Endothelial cell (in vitro differentiated cells): ENCODE measurements at regions not wholly inside any gene's neighbourhood (a gene's known extent, or its start where the extent isn't known, plus 50 kb on each side); places are given as distances from the start of the nearest gene placed in this dataset.

Experiments used
- DNase-seq: peaks from one replicate; pipeline ENCODE4 v3.0.0; 2021; ENCODE audit warnings: low spot score
- H3K27ac Mint-ChIP-seq: one replicate; pipeline ENCODE4 v1.8.0; 2021; ENCODE audit warnings: mixed read lengths, inconsistent platforms; ENCODE audit not compliant: unreplicated experiment
- H3K27me3 Mint-ChIP-seq: one replicate; pipeline ENCODE4 v1.8.0; 2021; ENCODE audit warnings: mild to moderate bottlenecking, moderate library complexity, mixed read lengths, inconsistent platforms; ENCODE audit not compliant: unreplicated experiment
- H3K36me3 Mint-ChIP-seq: one replicate; pipeline ENCODE4 v1.8.0; 2021; ENCODE audit warnings: mild to moderate bottlenecking, low read depth, mixed read lengths, inconsistent platforms; ENCODE audit not compliant: unreplicated experiment
- H3K4me1 Mint-ChIP-seq: one replicate; pipeline ENCODE4 v1.8.0; 2021; ENCODE audit warnings: mild to moderate bottlenecking, mixed read lengths, inconsistent platforms; ENCODE audit not compliant: unreplicated experiment
- H3K4me3 Mint-ChIP-seq: one replicate; pipeline ENCODE4 v1.8.0; 2021; ENCODE audit warnings: mild to moderate bottlenecking, mixed read lengths, inconsistent platforms; ENCODE audit not compliant: unreplicated experiment
- H3K9me3 Mint-ChIP-seq: one replicate; pipeline ENCODE4 v1.8.0; 2021; ENCODE audit warnings: mixed read lengths, inconsistent platforms; ENCODE audit not compliant: unreplicated experiment
- TF ChIP-seq, protein P1 (sequence below): fragments of 200-600 bp; sonication (generic); IDR thresholded peaks from one replicate; pipeline ENCODE4 v1.5.0; 2021; ENCODE audit warnings: antibody characterized with exemption; ENCODE audit not compliant: unreplicated experiment

DNA sequence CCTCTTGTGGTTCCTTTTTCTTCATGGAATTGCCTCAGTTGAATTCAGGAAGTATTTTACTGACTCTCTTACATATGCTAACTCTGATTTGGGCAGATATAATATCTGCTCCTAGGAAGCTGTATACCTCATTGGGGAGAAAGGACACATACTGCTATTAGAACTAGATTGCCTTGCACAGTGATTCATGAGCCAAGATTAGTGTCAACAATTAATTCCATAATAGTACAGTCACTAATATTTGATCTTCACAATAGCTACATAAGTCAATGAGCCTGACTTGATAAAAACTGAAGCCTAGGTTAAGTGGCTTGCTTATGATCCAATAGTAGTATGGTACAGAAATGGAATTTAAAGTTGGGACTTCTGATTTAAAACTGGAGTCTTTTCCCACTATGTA lies 127.6 kb downstream of the ETAA1 start:
- Mint-ChIP-seq H3K4me1 (no peaks in the 10 kb centered on the region), H3K36me3 (peaks cover 4% of the 10 kb centered on the region), H3K9me3 (no peaks in the 10 kb centered on the region), H3K27me3 (no peaks in the 10 kb centered on the region), H3K27ac (no peak overlapping the region), H3K4me3 (no peak overlapping the region)
- TF ChIP-seq, protein P1, sequence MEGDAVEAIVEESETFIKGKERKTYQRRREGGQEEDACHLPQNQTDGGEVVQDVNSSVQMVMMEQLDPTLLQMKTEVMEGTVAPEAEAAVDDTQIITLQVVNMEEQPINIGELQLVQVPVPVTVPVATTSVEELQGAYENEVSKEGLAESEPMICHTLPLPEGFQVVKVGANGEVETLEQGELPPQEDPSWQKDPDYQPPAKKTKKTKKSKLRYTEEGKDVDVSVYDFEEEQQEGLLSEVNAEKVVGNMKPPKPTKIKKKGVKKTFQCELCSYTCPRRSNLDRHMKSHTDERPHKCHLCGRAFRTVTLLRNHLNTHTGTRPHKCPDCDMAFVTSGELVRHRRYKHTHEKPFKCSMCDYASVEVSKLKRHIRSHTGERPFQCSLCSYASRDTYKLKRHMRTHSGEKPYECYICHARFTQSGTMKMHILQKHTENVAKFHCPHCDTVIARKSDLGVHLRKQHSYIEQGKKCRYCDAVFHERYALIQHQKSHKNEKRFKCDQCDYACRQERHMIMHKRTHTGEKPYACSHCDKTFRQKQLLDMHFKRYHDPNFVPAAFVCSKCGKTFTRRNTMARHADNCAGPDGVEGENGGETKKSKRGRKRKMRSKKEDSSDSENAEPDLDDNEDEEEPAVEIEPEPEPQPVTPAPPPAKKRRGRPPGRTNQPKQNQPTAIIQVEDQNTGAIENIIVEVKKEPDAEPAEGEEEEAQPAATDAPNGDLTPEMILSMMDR = no peak
- no peak for DNase-seq

- TF ChIP-seq, protein P1 = no peak
- Mint-ChIP-seq H3K9me3 (no peaks in the 10 kb centered on the region), H3K4me1 (no peaks in the 10 kb centered on the region), H3K36me3 (peaks cover 4% of the 10 kb centered on the region), H3K27me3 (no peaks in the 10 kb centered on the region), H3K4me3 (no peak overlapping the region), H3K27ac (no peak overlapping the region)
- no peak for DNase-seq
Observed at GRCh38 chr2:67526283-67526682, 129.2 kb downstream of the ETAA1 start.

DNA sequence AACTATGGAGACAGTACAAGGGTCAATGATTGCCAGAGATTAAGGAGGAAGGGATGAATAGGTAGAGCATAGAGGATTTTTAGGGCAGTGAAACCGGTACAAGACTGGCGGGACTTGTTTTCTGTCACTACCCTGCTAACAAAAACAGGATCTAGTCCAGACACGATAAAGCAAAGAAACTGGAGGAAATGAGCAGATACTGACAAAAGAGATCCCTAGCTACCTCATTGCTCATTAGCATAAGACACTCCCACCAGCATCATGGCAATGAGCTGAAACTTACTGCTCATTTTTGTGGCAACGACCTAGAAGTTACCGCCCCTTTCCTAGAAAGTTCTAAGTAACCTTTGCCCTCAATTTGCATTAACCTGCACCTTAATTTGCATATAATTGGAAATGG lies 131.2 kb downstream of the ETAA1 start:
- Mint-ChIP-seq H3K9me3 (no peaks in the 10 kb centered on the region), H3K4me1 (no peaks in the 10 kb centered on the region), H3K27me3 (peaks cover 2% of the 10 kb centered on the region), H3K27ac (no peak overlapping the region), H3K4me3 (no peak overlapping the region), H3K36me3 (peaks cover 4% of the 10 kb centered on the region)
- DNase-seq = no peak
- TF ChIP-seq, protein P1 = no peak

- Mint-ChIP-seq H3K4me3 (no peak overlapping the region), H3K4me1 (no peaks in the 10 kb centered on the region), H3K36me3 (peaks cover 4% of the 10 kb centered on the region), H3K9me3 (no peaks in the 10 kb centered on the region), H3K27ac (no peak overlapping the region), H3K27me3 (peaks cover 2% of the 10 kb centered on the region)
- TF ChIP-seq, protein P1 = no peak
- DNase-seq = no peak
Observed at GRCh38 chr2:67532387-67532786, 135.3 kb downstream of the ETAA1 start.

GRCh38 chr2:67534745-67535144 lies 137.6 kb downstream of the ETAA1 start:
- Mint-ChIP-seq H3K9me3 (peaks cover 7% of the 10 kb centered on the region), H3K27ac (no peak overlapping the region), H3K4me1 (no peaks in the 10 kb centered on the region), H3K27me3 (peaks cover 2% of the 10 kb centered on the region), H3K36me3 (peaks cover 5% of the 10 kb centered on the region), H3K4me3 (no peak overlapping the region)
- TF ChIP-seq, protein P1 = no peak
- no peak for DNase-seq
